Activated CD8-positive, alpha-beta T cell treated with anti-CD3 and anti-CD28 coated beads for 36 hours (primary cell): ENCODE measurements at regions not wholly inside any gene's neighbourhood (a gene's known extent, or its start where the extent isn't known, plus 50 kb on each side); places are given as distances from the start of the nearest gene placed in this dataset.

ENCODE experiments used
- ATAC-seq: fragments of 200-7000 bp; cut with Tn5 transposase; one replicate; pipeline ENCODE4 v1.10.0; 2021; ENCODE audit warnings: mild to moderate bottlenecking, moderate library complexity
- CTCF ChIA-PET: fragments of 350-600 bp; sonication (Branson Sonifier 250); formaldehyde crosslinking; loops from one replicate; lab custom pipeline; 2021; ENCODE audit warnings: antibody characterized with exemption; lab: Charles Lee
- POLR2A ChIA-PET: fragments of 350-600 bp; sonication (Branson Sonifier 250); formaldehyde crosslinking; loops from one replicate; lab custom pipeline; 2021; ENCODE audit warnings: antibody characterized with exemption; lab: Charles Lee
- DNase-seq: peaks from one replicate; pipeline ENCODE4 v3.0.0-alpha.2; 2020
- H3K27ac Mint-ChIP-seq: one replicate; pipeline ENCODE4 v1.8.0; 2021; ENCODE audit warnings: mild to moderate bottlenecking, mixed read lengths
- H3K27me3 Mint-ChIP-seq: one replicate; pipeline ENCODE4 v1.8.0; 2021; ENCODE audit warnings: mixed read lengths
- H3K36me3 Mint-ChIP-seq: one replicate; pipeline ENCODE4 v1.8.0; 2021; ENCODE audit warnings: low read depth, mixed read lengths
- H3K4me1 Mint-ChIP-seq: one replicate; pipeline ENCODE4 v1.8.0; 2021; ENCODE audit warnings: low read depth, mixed read lengths
- H3K4me3 Mint-ChIP-seq: one replicate; pipeline ENCODE4 v1.8.0; 2021; ENCODE audit warnings: mild to moderate bottlenecking, moderate library complexity, mixed read lengths
- H3K9me3 Mint-ChIP-seq: one replicate; pipeline ENCODE4 v1.8.0; 2021; ENCODE audit warnings: mixed read lengths
- intact Hi-C: fragments of 100-400 bp; cut with micrococcal nuclease; formaldehyde crosslinking; loops from one replicate; pipeline ENCODE4 v1.10.0; 2022
- TF ChIP-seq, protein P1 (sequence below): fragments of 200-600 bp; IDR thresholded peaks from one replicate; pipeline ENCODE4 v1.8.0; 2022; ENCODE audit warnings: antibody characterized with exemption, mild to moderate bottlenecking

DNA sequence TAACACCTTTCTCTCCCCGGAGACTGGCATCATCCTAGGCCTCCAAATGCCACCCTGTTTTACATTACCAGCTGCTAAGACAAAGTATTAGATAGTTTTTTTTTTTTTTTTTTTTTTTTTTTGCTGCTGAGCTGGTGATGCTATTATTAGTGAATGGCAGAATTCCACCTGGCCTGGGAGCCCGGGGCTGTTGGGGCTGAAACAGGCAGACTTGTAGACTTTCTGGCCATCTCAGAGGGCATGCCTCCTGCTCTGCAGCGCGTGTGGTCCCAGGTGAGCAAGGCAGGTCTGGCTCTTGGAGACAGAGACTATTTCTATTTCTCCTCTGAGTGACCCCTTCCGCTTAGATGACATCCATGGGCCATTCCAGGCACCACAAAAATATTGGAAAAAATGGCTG lies 104.2 kb downstream of the EMX2 start:
- intact Hi-C loops: no loop called here
- TF ChIP-seq, protein P1, sequence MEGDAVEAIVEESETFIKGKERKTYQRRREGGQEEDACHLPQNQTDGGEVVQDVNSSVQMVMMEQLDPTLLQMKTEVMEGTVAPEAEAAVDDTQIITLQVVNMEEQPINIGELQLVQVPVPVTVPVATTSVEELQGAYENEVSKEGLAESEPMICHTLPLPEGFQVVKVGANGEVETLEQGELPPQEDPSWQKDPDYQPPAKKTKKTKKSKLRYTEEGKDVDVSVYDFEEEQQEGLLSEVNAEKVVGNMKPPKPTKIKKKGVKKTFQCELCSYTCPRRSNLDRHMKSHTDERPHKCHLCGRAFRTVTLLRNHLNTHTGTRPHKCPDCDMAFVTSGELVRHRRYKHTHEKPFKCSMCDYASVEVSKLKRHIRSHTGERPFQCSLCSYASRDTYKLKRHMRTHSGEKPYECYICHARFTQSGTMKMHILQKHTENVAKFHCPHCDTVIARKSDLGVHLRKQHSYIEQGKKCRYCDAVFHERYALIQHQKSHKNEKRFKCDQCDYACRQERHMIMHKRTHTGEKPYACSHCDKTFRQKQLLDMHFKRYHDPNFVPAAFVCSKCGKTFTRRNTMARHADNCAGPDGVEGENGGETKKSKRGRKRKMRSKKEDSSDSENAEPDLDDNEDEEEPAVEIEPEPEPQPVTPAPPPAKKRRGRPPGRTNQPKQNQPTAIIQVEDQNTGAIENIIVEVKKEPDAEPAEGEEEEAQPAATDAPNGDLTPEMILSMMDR: no peak
- no peak for ATAC-seq
- Mint-ChIP-seq H3K27me3 (peaks cover 22% of the 10 kb centered on the region), H3K36me3 (no peaks in the 10 kb centered on the region), H3K4me3 (no peak overlapping the region), H3K9me3 (peaks cover 9% of the 10 kb centered on the region), H3K27ac (no peak overlapping the region), H3K4me1 (no peaks in the 10 kb centered on the region)
- ChIA-PET CTCF (no interaction called here), POLR2A (no interaction called here)
- DNase-seq: no peak

DNA sequence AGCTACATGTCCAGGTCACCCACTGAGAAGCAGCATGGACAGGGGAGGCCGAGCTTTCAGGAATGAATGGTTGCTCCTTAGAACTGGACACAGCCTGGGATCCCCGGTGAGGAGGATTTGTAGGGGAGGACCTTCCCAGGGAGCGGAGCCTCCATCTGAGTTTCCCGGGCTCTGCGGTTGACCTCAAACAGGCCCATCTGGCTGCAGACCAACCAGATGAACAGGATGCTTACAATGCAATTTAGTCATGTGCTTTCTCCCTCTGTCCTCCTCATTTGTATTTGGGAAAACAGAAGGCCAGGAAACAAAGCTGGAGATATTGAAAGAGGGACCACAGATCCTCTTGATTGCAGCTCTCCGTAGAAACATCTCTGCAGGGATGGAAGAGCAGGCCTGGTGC lies 104.8 kb downstream of the EMX2 start:
- Mint-ChIP-seq H3K9me3 (peaks cover 9% of the 10 kb centered on the region), H3K4me1 (peaks cover 2% of the 10 kb centered on the region), H3K36me3 (no peaks in the 10 kb centered on the region), H3K27me3 (peaks cover 25% of the 10 kb centered on the region), H3K27ac (no peak overlapping the region), H3K4me3 (no peak overlapping the region)
- intact Hi-C loops: no loop called here
- TF ChIP-seq, protein P1: no peak
- no peak for DNase-seq
- no peak for ATAC-seq
- POLR2A ChIA-PET: no interaction called here
- CTCF ChIA-PET: no interaction called here

DNA sequence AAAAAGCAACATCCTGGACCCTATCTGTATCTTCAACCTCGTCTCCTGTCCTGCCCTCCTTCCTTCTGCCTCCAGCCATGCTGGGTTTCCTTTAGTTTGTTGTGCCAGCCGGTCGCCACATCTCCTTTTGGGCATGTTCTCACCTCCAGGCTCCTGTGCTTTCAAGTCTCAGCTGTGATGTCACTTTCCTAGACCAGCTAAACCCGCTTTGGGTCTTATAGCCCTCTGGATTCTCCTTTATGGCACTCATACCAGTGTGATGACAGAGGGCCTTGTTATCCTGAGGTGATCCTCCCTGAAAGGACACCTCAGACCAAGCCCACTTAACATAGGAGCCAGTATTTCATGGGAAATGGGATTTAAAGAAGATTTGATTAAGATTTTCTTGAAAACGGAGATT lies 108.6 kb downstream of the EMX2 start:
- Mint-ChIP-seq H3K4me1 (peaks cover 14% of the 10 kb centered on the region), H3K27me3 (peaks cover 24% of the 10 kb centered on the region), H3K4me3 (no peak overlapping the region), H3K9me3 (peaks cover 26% of the 10 kb centered on the region), H3K36me3 (peaks cover 5% of the 10 kb centered on the region), H3K27ac (no peak overlapping the region)
- ATAC-seq (no peak), DNase-seq (no peak)
- TF ChIP-seq, protein P1: no peak
- ChIA-PET POLR2A (no interaction called here), CTCF (interaction anchor here (0.8 kb wide), 1 partner anchor 18 kb away, joined by 3 read pairs; no protein-coding TSS in a partner anchor)
- intact Hi-C loops: no loop called here

DNA sequence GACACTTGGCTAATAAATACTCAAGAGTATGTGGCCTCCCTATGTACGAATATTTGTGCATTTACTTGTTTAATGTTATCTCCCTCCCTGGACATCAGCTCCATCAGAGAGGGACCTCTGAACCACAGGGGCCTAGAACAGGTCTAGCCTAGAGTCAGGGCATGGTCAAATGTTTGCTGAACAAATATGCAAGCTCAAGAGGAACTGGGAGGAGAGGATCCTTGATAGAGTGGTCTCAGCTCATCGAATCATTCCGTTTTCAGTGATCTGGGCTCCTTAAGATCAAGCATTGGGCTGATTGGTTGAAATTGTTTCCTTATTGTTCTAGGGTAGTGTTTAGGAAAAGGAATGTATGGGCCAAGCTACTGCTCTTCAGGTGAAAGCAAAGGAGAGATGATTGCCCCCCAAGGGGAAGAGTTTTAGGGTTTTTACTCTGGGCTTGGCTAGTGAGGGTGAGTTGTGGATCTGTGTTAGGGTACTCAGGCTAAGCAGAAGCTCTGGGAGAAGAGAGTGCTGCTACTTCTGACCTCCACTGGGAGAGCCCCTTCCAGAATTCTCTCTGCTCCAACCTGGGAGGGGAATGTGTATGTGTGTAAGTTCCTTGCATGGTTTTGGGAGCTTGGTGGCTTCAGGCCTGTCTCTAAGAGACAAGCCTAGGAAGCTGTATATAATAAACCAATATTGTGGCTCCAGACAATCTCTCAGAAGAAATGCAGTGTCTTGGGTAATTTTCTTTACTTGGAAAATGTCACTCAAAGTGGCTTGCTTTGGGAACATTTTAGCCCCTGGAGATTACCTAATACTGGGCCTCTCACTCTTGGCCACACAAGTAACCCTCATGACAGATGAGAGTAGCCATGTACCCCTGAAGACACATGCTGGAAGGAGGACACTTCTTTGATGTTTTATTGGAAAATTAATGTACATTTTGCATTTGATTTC lies 110.0 kb downstream of the EMX2 start:
- H3K4me3 Mint-ChIP-seq: no peak overlapping the region
- peak; percentile 27 for ATAC-seq
- H3K27ac Mint-ChIP-seq: no peak overlapping the region
- H3K9me3 Mint-ChIP-seq: peaks cover 28% of the 10 kb centered on the region
- TF ChIP-seq, protein P1: no peak
- ChIA-PET CTCF (no interaction called here), POLR2A (no interaction called here)
- H3K27me3 Mint-ChIP-seq: peaks cover 24% of the 10 kb centered on the region
- peaks cover 5% of the 10 kb centered on the region for H3K36me3 Mint-ChIP-seq
- DNase-seq: no peak
- peaks cover 25% of the 10 kb centered on the region for H3K4me1 Mint-ChIP-seq
- intact Hi-C loops: no loop called here

DNA sequence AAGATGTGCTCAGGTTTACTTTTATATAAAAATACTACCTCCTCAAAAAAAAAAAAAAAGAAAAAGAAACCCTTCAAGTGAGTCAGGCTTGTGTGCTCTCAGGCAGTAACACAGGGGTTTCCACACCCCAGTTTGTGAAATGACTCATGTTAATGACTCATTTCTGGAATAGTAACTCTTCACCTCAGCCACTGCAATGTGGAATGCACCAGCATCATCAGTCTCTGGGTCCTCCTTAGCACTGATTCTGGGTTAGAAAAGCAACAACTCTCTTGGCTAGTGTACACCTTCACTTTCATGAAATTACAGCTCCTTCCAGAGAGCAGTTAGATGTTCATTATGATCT lies 110.6 kb downstream of the EMX2 start:
- peak; percentile 92 for ATAC-seq
- Mint-ChIP-seq H3K4me3 (no peak overlapping the region), H3K9me3 (peaks cover 28% of the 10 kb centered on the region), H3K36me3 (peaks cover 5% of the 10 kb centered on the region), H3K4me1 (peaks cover 25% of the 10 kb centered on the region), H3K27ac (no peak overlapping the region), H3K27me3 (peaks cover 22% of the 10 kb centered on the region)
- CTCF ChIA-PET: interaction anchor here (1.1 kb wide), 1 partner anchor 120 kb away, joined by 3 read pairs; no protein-coding TSS in a partner anchor
- intact Hi-C loops: no loop called here
- TF ChIP-seq, protein P1: no peak
- DNase-seq: peak; percentile 54
- POLR2A ChIA-PET: no interaction called here
